PC-9 (cell line): ENCODE measurements at regions not wholly inside any gene's neighbourhood (a gene's known extent, or its start where the extent isn't known, plus 50 kb on each side); places are given as distances from the start of the nearest gene placed in this dataset.
A peak's percentile ranks its signal among the peaks of the same experiment; 100 is the strongest.

Source experiments
- BruUV-seq: library from RNA; stranded (reverse); fragments of 400-500 nt; replicated peaks from 2 replicates; lab custom pipeline; 2021; lab: Mats Ljungman, UMichigan
- CTCF ChIA-PET: fragments of 300-600 bp; sonication (Branson Sonifier 250); formaldehyde crosslinking; loops from one replicate; lab custom pipeline; 2022; ENCODE audit warnings: antibody characterized with exemption; lab: Charles Lee
- POLR2A ChIA-PET: fragments of 300-600 bp; sonication (Branson Sonifier 250); formaldehyde crosslinking; loops from one replicate; lab custom pipeline; 2022; ENCODE audit warnings: antibody characterized with exemption; ENCODE audit not compliant: unreplicated experiment; lab: Charles Lee
- DNase-seq, 2 experiments: peaks; one replicate each; pipeline versions ENCODE4 v3.0.0 to v3.0.0-alpha.2; 2015 to 2022; ENCODE audit warnings: mixed read lengths in 1 of 2
- H2AFZ ChIP-seq: fragments of 200-600 bp; sonication (generic); 2 replicates; pipeline ENCODE4 v1.8.1; 2017; ENCODE audit warnings: antibody characterized with exemption
- H3F3A ChIP-seq: fragments of 200-600 bp; sonication (generic); 2 replicates; pipeline ENCODE4 v1.8.1; 2017; ENCODE audit warnings: antibody characterized with exemption, mild to moderate bottlenecking, low read depth; ENCODE audit not compliant: insufficient read depth
- H3K27ac ChIP-seq: fragments of 200-600 bp; sonication (generic); 2 replicates; pipeline ENCODE4 v1.6.1; 2016; ENCODE audit warnings: mixed run types
- H3K27me3 ChIP-seq: fragments of 200-600 bp; sonication (generic); 2 replicates; pipeline ENCODE4 v1.6.1; 2016; ENCODE audit warnings: low read depth, mixed run types; ENCODE audit not compliant: insufficient read depth
- H3K36me3 ChIP-seq: fragments of 200-600 bp; sonication (generic); 2 replicates; pipeline ENCODE4 v1.6.1; 2016; ENCODE audit warnings: low read depth, mixed run types
- H3K4me1 ChIP-seq: fragments of 200-600 bp; sonication (generic); replicated peaks from 2 replicates; pipeline ENCODE4 v1.6.1; 2016; ENCODE audit warnings: mixed run types; ENCODE audit not compliant: insufficient read depth
- H3K4me2 ChIP-seq: fragments of 200-600 bp; sonication (generic); 2 replicates; pipeline ENCODE4 v1.6.1; 2017; ENCODE audit warnings: mixed run types
- H3K4me3 ChIP-seq: fragments of 200-600 bp; sonication (generic); 2 replicates; pipeline ENCODE4 v1.6.1; 2016; ENCODE audit warnings: mixed run types
- H3K79me2 ChIP-seq: fragments of 200-600 bp; sonication (generic); 2 replicates; pipeline ENCODE4 v1.6.1; 2017; ENCODE audit warnings: low read depth, mixed run types
- H3K9me2 ChIP-seq: fragments of 200-600 bp; sonication (generic); 2 replicates; pipeline ENCODE4 v1.8.1; 2017; ENCODE audit warnings: mild to moderate bottlenecking; ENCODE audit not compliant: insufficient read depth
- H3K9me3 ChIP-seq: fragments of 200-600 bp; sonication (generic); 2 replicates; pipeline ENCODE4 v1.8.1; 2016; ENCODE audit warnings: low read depth; ENCODE audit not compliant: insufficient read depth
- H4K20me1 ChIP-seq: fragments of 200-600 bp; sonication (generic); 2 replicates; pipeline ENCODE4 v1.8.1; 2017; ENCODE audit not compliant: insufficient read depth
- EZH2 ChIP-seq: fragments of 200-600 bp; sonication (generic); IDR thresholded peaks from 2 replicates; pipeline ENCODE4 v1.8.0; 2017; ENCODE audit warnings: antibody characterized with exemption, low read depth
- intact Hi-C: fragments of 100-400 bp; cut with micrococcal nuclease; formaldehyde crosslinking; loops from one replicate; pipeline ENCODE4 v1.10.0; 2022; ENCODE audit not compliant: unreplicated experiment
- TF ChIP-seq, protein P1 (sequence below): fragments of 200-600 bp; sonication (generic); conservative IDR thresholded peaks from 2 replicates; pipeline ENCODE4 v1.6.1; 2017; ENCODE audit warnings: mixed run types, antibody characterized with exemption, mild to moderate bottlenecking, moderate library complexity

DNA sequence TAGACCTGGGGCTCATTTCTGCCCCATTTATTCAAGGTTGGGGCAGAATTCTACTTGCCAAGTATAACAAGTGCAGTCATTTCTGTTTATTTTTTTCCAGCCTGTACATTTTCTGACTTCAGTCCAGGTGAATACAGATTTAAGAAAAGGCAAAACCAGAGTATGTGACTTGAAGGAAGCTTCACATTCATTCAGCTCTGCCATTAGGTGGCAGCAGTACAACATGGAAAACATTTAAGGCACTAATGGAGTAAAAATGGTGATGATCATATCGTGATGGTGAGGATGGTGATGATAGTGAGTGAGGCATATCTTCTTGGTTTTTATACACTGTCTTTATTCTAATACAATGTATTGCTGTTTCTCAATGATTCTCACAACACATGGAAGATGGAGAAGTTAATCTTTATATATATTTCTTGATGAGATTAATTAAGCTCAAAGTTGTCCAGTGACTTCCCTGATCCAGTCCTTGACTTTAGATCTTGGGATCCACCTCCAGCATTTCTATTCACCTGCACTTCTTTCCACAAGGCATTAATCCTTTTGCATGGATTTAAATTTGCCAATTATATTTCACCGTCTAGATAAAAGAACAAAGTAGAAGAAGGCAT lies 176.7 kb upstream of the SEL1L start:
- DNase-seq = no peak
- CTCF ChIA-PET = no interaction called here
- no peaks in the 10 kb centered on the region for H4K20me1 ChIP-seq

DNA sequence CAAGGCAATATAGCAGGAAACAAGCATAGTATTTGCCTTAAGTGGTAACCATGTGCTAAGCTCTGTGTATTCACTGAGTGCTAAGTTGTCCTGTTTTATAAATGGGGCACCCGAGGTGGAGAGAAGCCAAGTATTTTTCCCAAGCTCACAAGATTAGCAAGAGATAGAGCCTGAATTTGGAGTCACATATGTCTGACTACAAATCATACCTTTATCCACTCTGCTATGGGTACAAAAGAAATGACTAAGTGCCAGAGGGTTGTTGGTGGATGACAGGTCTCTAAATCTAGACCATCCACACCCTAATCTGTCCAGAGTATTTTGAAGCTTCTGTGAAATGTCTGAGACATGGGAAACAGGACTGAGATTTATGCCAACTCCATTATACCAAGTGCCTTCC lies 182.1 kb upstream of the SEL1L start:
- H3F3A ChIP-seq = no peaks in the 10 kb centered on the region
- no peak for DNase-seq
- no peaks in the 10 kb centered on the region for H4K20me1 ChIP-seq
- BruUV-seq = no TSS peak
- no peaks in the 10 kb centered on the region for H3K27me3 ChIP-seq
- H3K9me3 ChIP-seq = no peaks in the 10 kb centered on the region
- TF ChIP-seq, protein P1, sequence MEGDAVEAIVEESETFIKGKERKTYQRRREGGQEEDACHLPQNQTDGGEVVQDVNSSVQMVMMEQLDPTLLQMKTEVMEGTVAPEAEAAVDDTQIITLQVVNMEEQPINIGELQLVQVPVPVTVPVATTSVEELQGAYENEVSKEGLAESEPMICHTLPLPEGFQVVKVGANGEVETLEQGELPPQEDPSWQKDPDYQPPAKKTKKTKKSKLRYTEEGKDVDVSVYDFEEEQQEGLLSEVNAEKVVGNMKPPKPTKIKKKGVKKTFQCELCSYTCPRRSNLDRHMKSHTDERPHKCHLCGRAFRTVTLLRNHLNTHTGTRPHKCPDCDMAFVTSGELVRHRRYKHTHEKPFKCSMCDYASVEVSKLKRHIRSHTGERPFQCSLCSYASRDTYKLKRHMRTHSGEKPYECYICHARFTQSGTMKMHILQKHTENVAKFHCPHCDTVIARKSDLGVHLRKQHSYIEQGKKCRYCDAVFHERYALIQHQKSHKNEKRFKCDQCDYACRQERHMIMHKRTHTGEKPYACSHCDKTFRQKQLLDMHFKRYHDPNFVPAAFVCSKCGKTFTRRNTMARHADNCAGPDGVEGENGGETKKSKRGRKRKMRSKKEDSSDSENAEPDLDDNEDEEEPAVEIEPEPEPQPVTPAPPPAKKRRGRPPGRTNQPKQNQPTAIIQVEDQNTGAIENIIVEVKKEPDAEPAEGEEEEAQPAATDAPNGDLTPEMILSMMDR = no peak
- TF ChIP-seq EZH2 = no peak
- no peaks in the 10 kb centered on the region for H3K9me2 ChIP-seq
- no peaks in the 10 kb centered on the region for H3K4me1 ChIP-seq
- H3K36me3 ChIP-seq = no peaks in the 10 kb centered on the region
- no peak overlapping the region for H3K27ac ChIP-seq
- no peaks in the 10 kb centered on the region for H3K79me2 ChIP-seq
- no peak overlapping the region for H2AFZ ChIP-seq
- ChIA-PET CTCF (no interaction called here), POLR2A (no interaction called here)
- intact Hi-C loops = no loop called here
- no peak overlapping the region for H3K4me3 ChIP-seq
- H3K4me2 ChIP-seq = no peak overlapping the region

More for the DNA sequence above, 176.7 kb upstream of the SEL1L start:
- Histone ChIP-seq H3K4me2 (no peak overlapping the region), H3K9me3 (no peaks in the 10 kb centered on the region), H3K36me3 (no peaks in the 10 kb centered on the region), H3K27me3 (no peaks in the 10 kb centered on the region), H3K27ac (no peak overlapping the region), H3K79me2 (no peaks in the 10 kb centered on the region), H2AFZ (no peak overlapping the region), H3K9me2 (no peaks in the 10 kb centered on the region), H3K4me3 (no peak overlapping the region), H3K4me1 (no peaks in the 10 kb centered on the region), H3F3A (no peaks in the 10 kb centered on the region)
- TF ChIP-seq EZH2 = no peak
- TF ChIP-seq, protein P1 = peak; percentile 47
- POLR2A ChIA-PET = no interaction called here
- intact Hi-C loops = no loop called here
- no TSS peak for BruUV-seq

DNA sequence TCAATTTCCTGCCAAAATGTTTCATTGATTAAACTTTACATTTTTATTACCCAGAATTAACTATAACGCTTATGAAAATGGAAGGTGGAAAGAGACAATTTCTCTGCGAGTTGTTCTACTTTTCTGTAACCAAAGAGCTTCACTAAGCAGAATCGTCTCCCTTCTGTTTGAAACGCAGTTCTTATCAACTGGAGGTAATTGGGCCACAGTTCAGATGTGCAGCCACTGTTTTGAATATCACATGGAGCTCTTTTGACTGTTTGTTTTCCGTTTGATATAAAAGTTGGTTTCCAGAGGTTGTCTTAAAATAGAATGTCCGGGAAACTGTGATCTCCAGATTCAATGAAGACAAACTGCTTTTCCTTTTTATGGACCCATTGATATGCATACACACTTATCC lies 183.3 kb upstream of the SEL1L start:
- TF ChIP-seq EZH2 = no peak
- TF ChIP-seq, protein P1 = no peak
- no peaks in the 10 kb centered on the region for H3F3A ChIP-seq

More for the DNA sequence above, 183.3 kb upstream of the SEL1L start:
- no peak for DNase-seq
- H3K9me2 ChIP-seq = no peaks in the 10 kb centered on the region
- no peaks in the 10 kb centered on the region for H3K79me2 ChIP-seq
- no peak overlapping the region for H3K4me3 ChIP-seq
- no peaks in the 10 kb centered on the region for H3K4me1 ChIP-seq
- H2AFZ ChIP-seq = no peak overlapping the region
- no peaks in the 10 kb centered on the region for H3K9me3 ChIP-seq
- H3K27me3 ChIP-seq = no peaks in the 10 kb centered on the region
- no peaks in the 10 kb centered on the region for H4K20me1 ChIP-seq
- no peak overlapping the region for H3K4me2 ChIP-seq
- no peak overlapping the region for H3K27ac ChIP-seq
- POLR2A ChIA-PET = no interaction called here
- BruUV-seq = no TSS peak
- intact Hi-C loops = no loop called here
- H3K36me3 ChIP-seq = no peaks in the 10 kb centered on the region
- CTCF ChIA-PET = no interaction called here
